Tibial nerve (tissue), 3 donors: ENCODE measurements at regions not wholly inside any gene's neighbourhood (a gene's known extent, or its start where the extent isn't known, plus 50 kb on each side); places are given as distances from the start of the nearest gene placed in this dataset.

Experiments
- CTCF ChIP-seq, 5 experiments: fragments of 200-600 bp in 3 of 5; fragments of 450-650 bp in 2 of 5; sonication (generic) in 3 of 5; IDR thresholded peaks; one replicate each; pipeline ENCODE4 v1.5.1; 2016 to 2019; ENCODE audit warnings: antibody characterized with exemption in 5 of 5, mild to moderate bottlenecking in 3 of 5, moderate library complexity in 2 of 5
- POLR2A ChIP-seq, 2 donors: fragments of 450-650 bp; IDR thresholded peaks; one replicate each; pipeline ENCODE4 v1.6.1; 2017; ENCODE audit warnings: antibody characterized with exemption in 2 of 2, mild to moderate bottlenecking in 2 of 2, moderate library complexity in 2 of 2

- no peak for TF ChIP-seq POLR2A (IDR thresholded peaks at IDR 0.05)
- no peak for TF ChIP-seq CTCF (IDR thresholded peaks at IDR 0.05)
These were observed 258.9 kb upstream of the ARHGAP20 start for GRCh38 chr11:110971140-110971539.
